Endothelial cell of umbilical vein (primary cell): ENCODE measurements at regions not wholly inside any gene's neighbourhood (a gene's known extent, or its start where the extent isn't known, plus 50 kb on each side); places are given as distances from the start of the nearest gene placed in this dataset.

Source experiments
- BruUV-seq: library from RNA; stranded (reverse); fragments of 400-500 nt; replicated peaks from 2 replicates; lab custom pipeline; 2021; lab: Mats Ljungman, UMichigan
- CTCF ChIA-PET: fragments of 300-600, 350-600 bp; sonication (Branson Sonifier 250); formaldehyde crosslinking; loops from one replicate; lab custom pipeline; 2021; ENCODE audit warnings: antibody characterized with exemption, inconsistent platforms; lab: Charles Lee
- POLR2A ChIA-PET: fragments of 300-600, 350-600 bp; sonication (Branson Sonifier 250); formaldehyde crosslinking; loops from one replicate; lab custom pipeline; 2021; ENCODE audit warnings: antibody characterized with exemption, inconsistent platforms; lab: Charles Lee
- DNase-seq: peaks from one replicate; pipeline ENCODE4 v3.0.0-alpha.2; 2011; ENCODE audit warnings: low read depth, low spot score
- FAIRE-seq: peaks from 2 replicates; lab custom pipeline; 2011; peaks lifted over from hg19 to GRCh38; lab: Jason Lieb, UNC
- H2AFZ ChIP-seq: 2 replicates; pipeline ENCODE4 v1.6.0; 2012; ENCODE audit warnings: low read depth, low read length, control low read depth, inconsistent platforms
- H3K27ac ChIP-seq: 2 replicates; pipeline ENCODE4 v1.5.1; 2011; ENCODE audit warnings: low read depth, mild to moderate bottlenecking, control low read depth, low read length, moderate library complexity; ENCODE audit not compliant: insufficient read depth
- H3K27me3 ChIP-seq, 2 experiments: 2 replicates each; pipeline versions ENCODE4 v1.6.0 to v1.6.1; 2011; ENCODE audit warnings: low read length in 2 of 2, mixed read lengths in 1 of 2; ENCODE audit not compliant: control insufficient read depth in 2 of 2, insufficient read depth in 2 of 2
- H3K36me3 ChIP-seq, 2 experiments: 2 replicates in 1 of 2; 3 replicates in 1 of 2; pipeline ENCODE4 v1.5.1; 2011; ENCODE audit warnings: low read length in 2 of 2, mild to moderate bottlenecking in 1 of 2, moderate library complexity in 1 of 2; ENCODE audit not compliant: control insufficient read depth in 2 of 2, insufficient read depth in 2 of 2; ENCODE audit errors: extremely low read depth in 1 of 2
- H3K4me1 ChIP-seq: 3 replicates; pipeline ENCODE4 v1.5.1; 2011; ENCODE audit warnings: mild to moderate bottlenecking, low read length; ENCODE audit not compliant: control insufficient read depth, insufficient read depth; ENCODE audit errors: extremely low read depth
- H3K4me2 ChIP-seq: 2 replicates; pipeline ENCODE4 v1.6.1; 2011; ENCODE audit warnings: low read length, control low read depth, mixed read lengths; ENCODE audit not compliant: insufficient read depth
- H3K4me3 ChIP-seq, 3 experiments: fragments of 200-600 bp in 1 of 3; sonication (generic), shearing (Covaris generic) in 1 of 3; replicated peaks in 1 of 3; 2 replicates each; pipeline ENCODE4 v1.5.1; 2011 to 2016; ENCODE audit warnings: control low read depth in 3 of 3, low read length in 3 of 3, mild to moderate bottlenecking in 2 of 3, inconsistent platforms in 1 of 3, low read depth in 1 of 3, moderate library complexity in 1 of 3; ENCODE audit not compliant: insufficient read depth in 1 of 3
- H3K79me2 ChIP-seq: 2 replicates; pipeline ENCODE4 v1.6.0; 2012; ENCODE audit warnings: low read length, inconsistent platforms; ENCODE audit not compliant: control insufficient read depth, insufficient read depth
- H3K9ac ChIP-seq: replicated peaks from 2 replicates; pipeline ENCODE3; 2011; ENCODE audit warnings: low read length, control low read depth; ENCODE audit not compliant: insufficient read depth; ENCODE audit errors: extremely low read depth
- H3K9me1 ChIP-seq: replicated peaks from 3 replicates; pipeline ENCODE4 v1.6.0; 2011; ENCODE audit warnings: mild to moderate bottlenecking, low read length; ENCODE audit not compliant: control insufficient read depth, insufficient read depth; ENCODE audit errors: extremely low read depth
- H3K9me3 ChIP-seq: replicated peaks from 2 replicates; pipeline ENCODE4 v1.5.1; 2012; ENCODE audit warnings: low read length, inconsistent platforms; ENCODE audit not compliant: control insufficient read depth, insufficient read depth
- H4K20me1 ChIP-seq: replicated peaks from 2 replicates; pipeline ENCODE3; 2011; ENCODE audit warnings: mild to moderate bottlenecking, low read length; ENCODE audit not compliant: control insufficient read depth, insufficient read depth; ENCODE audit errors: extremely low read depth
- CTCF ChIP-seq, 2 donors: IDR thresholded peaks; 1 replicate in 1 of 2; 2 replicates in 1 of 2; pipeline ENCODE4 v1.5.1; 2011; ENCODE audit warnings: low read length in 2 of 2, mild to moderate bottlenecking in 2 of 2, moderate library complexity in 2 of 2, control low read depth in 1 of 2, inconsistent platforms in 1 of 2, low read depth in 1 of 2; ENCODE audit not compliant: insufficient read depth in 1 of 2; ENCODE audit errors: extremely low read depth in 1 of 2
- EZH2 ChIP-seq: IDR thresholded peaks from 2 replicates; pipeline ENCODE4 v1.6.1; 2012; ENCODE audit warnings: borderline replicate concordance, low read depth, mild to moderate bottlenecking, moderate library complexity, low read length, inconsistent platforms; ENCODE audit not compliant: severe bottlenecking
- FOS ChIP-seq: IDR thresholded peaks from 2 replicates; pipeline ENCODE4 v1.6.1; 2011; ENCODE audit warnings: mild to moderate bottlenecking, low read length, moderate library complexity, borderline replicate concordance; ENCODE audit not compliant: insufficient read depth
- GATA2 ChIP-seq: IDR thresholded peaks from 2 replicates; pipeline ENCODE4 v1.7.0; 2011; ENCODE audit warnings: low read depth, mild to moderate bottlenecking, moderate library complexity, mixed read lengths, low read length; ENCODE audit not compliant: insufficient read length, insufficient read depth
- JUN ChIP-seq: IDR thresholded peaks from 2 replicates; pipeline ENCODE4 v1.6.1; 2011; ENCODE audit warnings: borderline replicate concordance, low read depth; ENCODE audit not compliant: insufficient read length, insufficient read depth
- MAX ChIP-seq: IDR thresholded peaks from 2 replicates; pipeline ENCODE4 v1.6.1; 2011; ENCODE audit not compliant: insufficient read depth, insufficient read length
- MYC ChIP-seq: IDR thresholded peaks from one replicate; pipeline ENCODE4 v1.6.1; 2011; ENCODE audit warnings: mild to moderate bottlenecking, low read depth, low read length
- POLR2A ChIP-seq: IDR thresholded peaks from 2 replicates; pipeline ENCODE4 v1.6.1; 2012; ENCODE audit warnings: low read depth, mild to moderate bottlenecking, control low read depth, low read length
- POLR2AphosphoS5 ChIP-seq: IDR thresholded peaks from 2 replicates; pipeline ENCODE4 v1.6.1; 2012; ENCODE audit warnings: low read depth, mild to moderate bottlenecking, control low read depth, low read length, moderate library complexity; ENCODE audit not compliant: insufficient read depth
- dilution Hi-C: fragments of 300-500 bp; cut with MboI; formaldehyde crosslinking; loops from one replicate; pipeline ENCODE4 v1.15.0; 2019; ENCODE audit warnings: low sequenced_read_pairs; ENCODE audit not compliant: extremely low pct_ligation_motif_present
- intact Hi-C: fragments of 100-400 bp; cut with micrococcal nuclease; formaldehyde crosslinking; loops from one replicate; pipeline ENCODE4 v1.10.0; 2022

GRCh38 chr1:229905031-229905545 is 161.9 kb upstream of the GALNT2 start:
- H2AFZ ChIP-seq = no peak overlapping the region
- no peaks in the 10 kb centered on the region for H4K20me1 ChIP-seq
- H3K4me1 ChIP-seq = no peaks in the 10 kb centered on the region
- H3K9me3 ChIP-seq = no peaks in the 10 kb centered on the region
- H3K9me1 ChIP-seq = no peaks in the 10 kb centered on the region
- no peak for FAIRE-seq
- ChIA-PET POLR2A (no interaction called here), CTCF (no interaction called here)
- H3K27me3 ChIP-seq = peaks cover 0 to 3% of the 10 kb centered on the region in 2 experiments
- dilution Hi-C loops (no loop called here), intact Hi-C loops (no loop called here)
- no TSS peak for BruUV-seq
- no peak overlapping the region for H3K4me3 ChIP-seq
- no peak for DNase-seq
- H3K27ac ChIP-seq = no peak overlapping the region
- H3K36me3 ChIP-seq = no peaks in the 10 kb centered on the region
- no peak for TF ChIP-seq MAX
- no peak for TF ChIP-seq CTCF (IDR thresholded peaks at IDR 0.05; ENCODE audit: extremely low read depth in 1 of 2, insufficient read depth in 1 of 2, low read depth in 1 of 2, low read length in 2 of 2)
- TF ChIP-seq JUN = no peak
- no peak for TF ChIP-seq POLR2A
- TF ChIP-seq GATA2 = no peak
- TF ChIP-seq MYC = no peak
- no peak for TF ChIP-seq FOS
- no peak for TF ChIP-seq POLR2AphosphoS5
- no peak for TF ChIP-seq EZH2
- no peak overlapping the region for H3K9ac ChIP-seq
- no peaks in the 10 kb centered on the region for H3K79me2 ChIP-seq
- H3K4me2 ChIP-seq = no peak overlapping the region
